IMR-90 (cell line): ENCODE measurements at regions not wholly inside any gene's neighbourhood (a gene's known extent, or its start where the extent isn't known, plus 50 kb on each side); places are given as distances from the start of the nearest gene placed in this dataset.

ENCODE experiments used
- ATAC-seq: fragments of 200-7000 bp; cut with Tn5 transposase; 2 replicates; pipeline ENCODE4 v1.9.1; 2020; ENCODE audit warnings: low read depth, mild to moderate bottlenecking, moderate library complexity
- BruUV-seq: library from RNA; stranded (reverse); fragments of 400-500 nt; replicated peaks from 2 replicates; lab custom pipeline; 2021; lab: Mats Ljungman, UMichigan
- CTCF ChIA-PET: fragments of 300-600 bp; formaldehyde crosslinking; extraction: SDS; loops from one replicate; lab custom pipeline; 2021; ENCODE audit warnings: antibody characterized with exemption; lab: Yijun Ruan, JAX
- POLR2A ChIA-PET: fragments of 300-600 bp; sonication (Branson Sonifier 250); formaldehyde crosslinking; loops from one replicate; lab custom pipeline; 2022; ENCODE audit warnings: antibody characterized with exemption; ENCODE audit not compliant: unreplicated experiment; lab: Charles Lee
- DNase-seq: peaks from one replicate; pipeline ENCODE4 v3.0.0; 2013
- H2AFZ ChIP-seq: replicated peaks from 2 replicates; pipeline ENCODE3; 2013; ENCODE audit warnings: low read length, mild to moderate bottlenecking; ENCODE audit not compliant: poor library complexity
- H2AK5ac ChIP-seq: 2 replicates; pipeline ENCODE4 v1.6.1; 2013; ENCODE audit warnings: low read depth, low read length, inconsistent platforms
- H2AK9ac ChIP-seq: replicated peaks from 2 replicates; pipeline ENCODE3; 2013; ENCODE audit warnings: mild to moderate bottlenecking, low read depth, low read length, moderate library complexity; ENCODE audit not compliant: poor library complexity
- H2BK120ac ChIP-seq: 2 replicates; pipeline ENCODE4 v1.6.1; 2013; ENCODE audit warnings: low read depth, low read length, inconsistent platforms
- H2BK15ac ChIP-seq: 3 replicates; pipeline ENCODE4 v1.6.1; 2013; ENCODE audit warnings: low read depth, low read length, inconsistent platforms
- H2BK20ac ChIP-seq: 2 replicates; pipeline ENCODE4 v1.6.1; 2013; ENCODE audit warnings: low read depth, mild to moderate bottlenecking, inconsistent platforms, low read length, moderate library complexity
- H2BK5ac ChIP-seq: 2 replicates; pipeline ENCODE4 v1.6.1; 2013; ENCODE audit warnings: mild to moderate bottlenecking, low read depth, low read length, inconsistent platforms; ENCODE audit not compliant: poor library complexity, severe bottlenecking
- H3K14ac ChIP-seq: replicated peaks from 2 replicates; pipeline ENCODE4 v1.6.1; 2013; ENCODE audit warnings: low read depth, low read length, inconsistent platforms
- H3K18ac ChIP-seq: 2 replicates; pipeline ENCODE4 v1.6.1; 2013; ENCODE audit warnings: low read depth, low read length, control low read depth
- H3K23ac ChIP-seq: 2 replicates; pipeline ENCODE4 v1.6.1; 2013; ENCODE audit warnings: low read depth, low read length, inconsistent platforms
- H3K27ac ChIP-seq: 2 replicates; pipeline ENCODE4 v1.5.1; 2013; ENCODE audit warnings: mild to moderate bottlenecking, control low read depth, low read length; ENCODE audit not compliant: insufficient read depth
- H3K27me3 ChIP-seq: 2 replicates; pipeline ENCODE4 v1.6.1; 2013; ENCODE audit warnings: low read length; ENCODE audit not compliant: control insufficient read depth, insufficient read depth
- H3K36me3 ChIP-seq: 2 replicates; pipeline ENCODE4 v1.6.1; 2013; ENCODE audit warnings: low read length, mixed read lengths; ENCODE audit not compliant: control insufficient read depth, insufficient read depth
- H3K4ac ChIP-seq: 2 replicates; pipeline ENCODE4 v1.6.1; 2013; ENCODE audit warnings: low read depth, low read length, inconsistent platforms
- H3K4me1 ChIP-seq: 2 replicates; pipeline ENCODE4 v1.6.1; 2013; ENCODE audit warnings: low read length, mixed read lengths; ENCODE audit not compliant: control insufficient read depth, insufficient read depth
- H3K4me2 ChIP-seq: 2 replicates; pipeline ENCODE4 v1.6.1; 2013; ENCODE audit warnings: low read depth, mild to moderate bottlenecking, control low read depth, low read length, moderate library complexity
- H3K4me3 ChIP-seq: 2 replicates; pipeline ENCODE4 v1.5.1; 2013; ENCODE audit warnings: low read depth, mild to moderate bottlenecking, control low read depth, low read length, moderate library complexity; ENCODE audit not compliant: insufficient read depth
- H3K56ac ChIP-seq: 2 replicates; pipeline ENCODE4 v1.6.1; 2013; ENCODE audit warnings: low read length, inconsistent platforms; ENCODE audit not compliant: insufficient read depth; ENCODE audit errors: extremely low read depth
- H3K79me1 ChIP-seq, 2 experiments: 2 replicates each; pipeline ENCODE4 v1.6.1; 2013; ENCODE audit warnings: low read length in 2 of 2, inconsistent platforms in 1 of 2, low read depth in 1 of 2
- H3K9ac ChIP-seq: 2 replicates; pipeline ENCODE4 v1.6.1; 2013; ENCODE audit warnings: low read depth, low read length, control low read depth
- H3K9me1 ChIP-seq: 2 replicates; pipeline ENCODE4 v1.6.1; 2013; ENCODE audit warnings: low read length, inconsistent platforms; ENCODE audit not compliant: insufficient read depth
- H3K9me3 ChIP-seq: 2 replicates; pipeline ENCODE4 v1.6.1; 2013; ENCODE audit warnings: low read length; ENCODE audit not compliant: control insufficient read depth, insufficient read depth
- H4K20me1 ChIP-seq: 2 replicates; pipeline ENCODE4 v1.6.1; 2013; ENCODE audit warnings: low read length, inconsistent platforms; ENCODE audit not compliant: insufficient read depth
- H4K5ac ChIP-seq: 2 replicates; pipeline ENCODE4 v1.6.1; 2013; ENCODE audit warnings: mild to moderate bottlenecking, low read depth, low read length, control low read depth
- H4K8ac ChIP-seq, 2 experiments: 2 replicates each; pipeline ENCODE4 v1.6.1; 2013; ENCODE audit warnings: low read depth in 2 of 2, low read length in 2 of 2, control low read depth in 1 of 2, inconsistent platforms in 1 of 2
- H4K91ac ChIP-seq: 2 replicates; pipeline ENCODE4 v1.6.1; 2013; ENCODE audit warnings: low read depth, low read length, inconsistent platforms; ENCODE audit not compliant: insufficient read depth
- CEBPB ChIP-seq: IDR thresholded peaks from 2 replicates; pipeline ENCODE4 v1.6.1; 2012; ENCODE audit warnings: low read depth, low read length, improper control_type of control experiment
- CHD1 ChIP-seq: IDR thresholded peaks from 2 replicates; pipeline ENCODE4 v1.6.1; 2012; ENCODE audit warnings: low read depth, low read length, improper control_type of control experiment
- FOS ChIP-seq: fragments of 150-350 bp; IDR thresholded peaks from 2 replicates; pipeline ENCODE4 v1.6.1; 2016; ENCODE audit warnings: low read depth, low read length
- MAFK ChIP-seq: IDR thresholded peaks from 2 replicates; pipeline ENCODE4 v1.6.1; 2012; ENCODE audit warnings: low read depth, low read length, improper control_type of control experiment
- MAZ ChIP-seq: IDR thresholded peaks from 2 replicates; pipeline ENCODE4 v1.6.1; 2012; ENCODE audit warnings: low read depth, mild to moderate bottlenecking, low read length, improper control_type of control experiment, moderate library complexity, borderline replicate concordance
- POLR2A ChIP-seq: IDR thresholded peaks from 2 replicates; pipeline ENCODE4 v1.6.1; 2012; ENCODE audit warnings: mild to moderate bottlenecking, low read depth, low read length
- RAD21 ChIP-seq: IDR thresholded peaks from 2 replicates; pipeline ENCODE4 v1.6.1; 2012; ENCODE audit warnings: low read length, improper control_type of control experiment
- RFX5 ChIP-seq: IDR thresholded peaks from 2 replicates; pipeline ENCODE4 v1.8.0; 2012; ENCODE audit warnings: low read depth, mild to moderate bottlenecking, low read length, moderate library complexity
- SMC3 ChIP-seq: fragments of 150-350 bp; IDR thresholded peaks from 2 replicates; pipeline ENCODE4 v1.6.1; 2016; ENCODE audit warnings: low read depth, mild to moderate bottlenecking, antibody characterized with exemption, low read length, moderate library complexity
- WGBS, 2 experiments: methylation state at CpG; one replicate each; pipeline versions ENCODE4 v1.1.5 to v1.1.7; 2013; ENCODE audit warnings: missing lambda C conversion rate in 2 of 2; ENCODE audit not compliant: insufficient read length in 1 of 2; ENCODE audit errors: extremely low coverage in 2 of 2; 5-methylcytosine and 5-hydroxymethylcytosine counted together
- dilution Hi-C: fragments of 300-500 bp; cut with HindIII; formaldehyde crosslinking; loops from one replicate; pipeline ENCODE4 v1.14.3; 2018; ENCODE audit warnings: low sequenced_read_pairs; ENCODE audit not compliant: unreplicated experiment
- in situ Hi-C: fragments of 300-500 bp; cut with MboI; formaldehyde crosslinking; loops from 3 replicates; pipeline ENCODE4 v1.14.3; 2019; ENCODE audit warnings: low sequenced_read_pairs, inconsistent platforms, mixed read lengths
- intact Hi-C: fragments of 100-400 bp; cut with micrococcal nuclease; formaldehyde crosslinking; loops from 2 replicates; pipeline ENCODE4 v1.10.0; 2022
- TF ChIP-seq, protein P1 (sequence below): conservative IDR thresholded peaks from 2 replicates; pipeline ENCODE4 v1.5.1; 2012; ENCODE audit warnings: mild to moderate bottlenecking, low read depth, low read length, improper control_type of control experiment
- TF ChIP-seq, protein P2 (sequence below): fragments of 150-350 bp; IDR thresholded peaks from 2 replicates; pipeline ENCODE4 v1.6.1; 2017; ENCODE audit warnings: mild to moderate bottlenecking, antibody characterized with exemption, low read length, low read depth
- TF ChIP-seq, protein P3 (sequence below): fragments of 150-350 bp; IDR thresholded peaks from 2 replicates; pipeline ENCODE4 v1.6.1; 2016; ENCODE audit warnings: low read depth, mild to moderate bottlenecking, low read length, moderate library complexity, borderline replicate concordance

DNA sequence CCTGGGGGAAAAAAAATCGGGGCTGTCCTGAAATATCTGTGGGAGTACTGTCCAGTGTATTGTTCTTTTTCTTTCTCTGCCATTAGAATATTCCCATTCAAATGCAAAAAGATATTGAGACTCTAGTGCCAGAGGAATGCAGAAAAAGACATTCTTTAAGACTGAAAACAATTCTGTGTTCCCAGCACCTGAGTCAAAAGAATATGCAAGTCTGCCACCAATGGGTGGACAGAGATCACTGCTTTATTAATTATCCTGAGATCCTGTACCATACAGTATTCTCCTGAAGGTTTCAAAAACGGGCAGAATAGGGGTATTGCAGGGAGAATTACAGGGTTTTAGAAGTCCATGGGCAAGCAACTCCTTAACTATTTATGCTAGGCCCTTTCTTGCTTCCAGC is 361.8 kb downstream of the C12orf50 start:
- POLR2A ChIA-PET, result no interaction called here

More for the DNA sequence above, 361.8 kb downstream of the C12orf50 start:
- Histone ChIP-seq H4K20me1 (no peaks in the 10 kb centered on the region), H2BK15ac (no peak overlapping the region), H3K79me1 (no peaks in the 10 kb centered on the region), H2AK9ac (no peak overlapping the region), H2AK5ac (no peak overlapping the region), H3K4me1 (no peaks in the 10 kb centered on the region), H3K14ac (no peak overlapping the region), H3K9me3 (no peaks in the 10 kb centered on the region), H3K9ac (no peak overlapping the region), H3K4me3 (no peak overlapping the region), H4K8ac (no peak overlapping the region), H2BK20ac (no peak overlapping the region), H2AFZ (no peak overlapping the region), H3K9me1 (no peaks in the 10 kb centered on the region), H3K36me3 (no peaks in the 10 kb centered on the region), H3K4me2 (no peak overlapping the region), H4K91ac (no peak overlapping the region), H3K56ac (no peak overlapping the region), H3K18ac (no peak overlapping the region), H3K4ac (no peak overlapping the region), H2BK5ac (no peak overlapping the region), H3K23ac (no peak overlapping the region), H3K27ac (no peak overlapping the region), H3K27me3 (no peaks in the 10 kb centered on the region), H4K5ac (no peak overlapping the region), H2BK120ac (no peak overlapping the region)
- WGBS, 2 experiments, result no CpG with 5 or more reads among the region's 2 CpGs
- dilution Hi-C loops (no loop called here), in situ Hi-C loops (no loop called here), intact Hi-C loops (no loop called here)
- no TSS peak for BruUV-seq
- no peak for TF ChIP-seq MAFK
- TF ChIP-seq MAZ, result no peak
- TF ChIP-seq, protein P1, sequence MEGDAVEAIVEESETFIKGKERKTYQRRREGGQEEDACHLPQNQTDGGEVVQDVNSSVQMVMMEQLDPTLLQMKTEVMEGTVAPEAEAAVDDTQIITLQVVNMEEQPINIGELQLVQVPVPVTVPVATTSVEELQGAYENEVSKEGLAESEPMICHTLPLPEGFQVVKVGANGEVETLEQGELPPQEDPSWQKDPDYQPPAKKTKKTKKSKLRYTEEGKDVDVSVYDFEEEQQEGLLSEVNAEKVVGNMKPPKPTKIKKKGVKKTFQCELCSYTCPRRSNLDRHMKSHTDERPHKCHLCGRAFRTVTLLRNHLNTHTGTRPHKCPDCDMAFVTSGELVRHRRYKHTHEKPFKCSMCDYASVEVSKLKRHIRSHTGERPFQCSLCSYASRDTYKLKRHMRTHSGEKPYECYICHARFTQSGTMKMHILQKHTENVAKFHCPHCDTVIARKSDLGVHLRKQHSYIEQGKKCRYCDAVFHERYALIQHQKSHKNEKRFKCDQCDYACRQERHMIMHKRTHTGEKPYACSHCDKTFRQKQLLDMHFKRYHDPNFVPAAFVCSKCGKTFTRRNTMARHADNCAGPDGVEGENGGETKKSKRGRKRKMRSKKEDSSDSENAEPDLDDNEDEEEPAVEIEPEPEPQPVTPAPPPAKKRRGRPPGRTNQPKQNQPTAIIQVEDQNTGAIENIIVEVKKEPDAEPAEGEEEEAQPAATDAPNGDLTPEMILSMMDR, result peak; percentile 39; the same call in 1 of the 2 replicates
- no peak for TF ChIP-seq CHD1
- TF ChIP-seq, protein P2, sequence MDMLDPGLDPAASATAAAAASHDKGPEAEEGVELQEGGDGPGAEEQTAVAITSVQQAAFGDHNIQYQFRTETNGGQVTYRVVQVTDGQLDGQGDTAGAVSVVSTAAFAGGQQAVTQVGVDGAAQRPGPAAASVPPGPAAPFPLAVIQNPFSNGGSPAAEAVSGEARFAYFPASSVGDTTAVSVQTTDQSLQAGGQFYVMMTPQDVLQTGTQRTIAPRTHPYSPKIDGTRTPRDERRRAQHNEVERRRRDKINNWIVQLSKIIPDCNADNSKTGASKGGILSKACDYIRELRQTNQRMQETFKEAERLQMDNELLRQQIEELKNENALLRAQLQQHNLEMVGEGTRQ, result no peak
- TF ChIP-seq FOS, result no peak
- no peak for TF ChIP-seq POLR2A
- no peak for TF ChIP-seq CEBPB
- TF ChIP-seq SMC3, result peak; percentile 10; the same call in 1 of the 2 replicates
- no peak for TF ChIP-seq RFX5
- TF ChIP-seq RAD21, result peak; percentile 42
- TF ChIP-seq, protein P3, sequence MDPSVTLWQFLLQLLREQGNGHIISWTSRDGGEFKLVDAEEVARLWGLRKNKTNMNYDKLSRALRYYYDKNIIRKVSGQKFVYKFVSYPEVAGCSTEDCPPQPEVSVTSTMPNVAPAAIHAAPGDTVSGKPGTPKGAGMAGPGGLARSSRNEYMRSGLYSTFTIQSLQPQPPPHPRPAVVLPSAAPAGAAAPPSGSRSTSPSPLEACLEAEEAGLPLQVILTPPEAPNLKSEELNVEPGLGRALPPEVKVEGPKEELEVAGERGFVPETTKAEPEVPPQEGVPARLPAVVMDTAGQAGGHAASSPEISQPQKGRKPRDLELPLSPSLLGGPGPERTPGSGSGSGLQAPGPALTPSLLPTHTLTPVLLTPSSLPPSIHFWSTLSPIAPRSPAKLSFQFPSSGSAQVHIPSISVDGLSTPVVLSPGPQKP, result no peak
- DNase-seq (peak; percentile 35), ATAC-seq (peak; percentile 51; the same call in 1 of the 2 replicates)
- CTCF ChIA-PET, result no interaction called here
